ENCODE measurements at regions not wholly inside any gene's neighbourhood (a gene's known extent, or its start where the extent isn't known, plus 50 kb on each side); places are given as distances from the start of the nearest gene placed in this dataset.
"Not testable (repeated sequence)": the region's sequence is repeated elsewhere in the genome, so short reads cannot be mapped to it uniquely, and the experiment has no call there.

- Mint-ChIP-seq H3K4me3 (no peak overlapping the region), H3K36me3 (ENCODE audit: insufficient read depth) (no peaks in the 10 kb centered on the region), H3K27me3 (no peaks in the 10 kb centered on the region), H3K27ac (ENCODE audit: low read depth) (no peak overlapping the region), H3K9me3 (no peaks in the 10 kb centered on the region), H3K4me1 (no peaks in the 10 kb centered on the region)
- ATAC-seq (replicated peaks; ENCODE audit: extremely low read depth, poor library complexity, severe bottlenecking) (no peak), DNase-seq (ENCODE audit: low spot score in 2 of 2) (no peak)
These were observed 755.8 kb downstream of the PRIM2 start for GRCh38 chr6:58073263-58073662.

- H3K27me3 Mint-ChIP-seq; H3K36me3 Mint-ChIP-seq (ENCODE audit: insufficient read depth): not testable (repeated sequence)
These were observed 772.6 kb downstream of the PRIM2 start for GRCh38 chr6:58090067-58090466.

GRCh38 chr6:58097251-58097650 is 779.8 kb downstream of the PRIM2 start:
- H3K27ac Mint-ChIP-seq (ENCODE audit: low read depth); H3K9me3 Mint-ChIP-seq; H3K4me3 Mint-ChIP-seq; DNase-seq (ENCODE audit: low spot score in 2 of 2); H3K36me3 Mint-ChIP-seq (ENCODE audit: insufficient read depth); H3K4me1 Mint-ChIP-seq; ATAC-seq (replicated peaks; ENCODE audit: extremely low read depth, poor library complexity, severe bottlenecking); H3K27me3 Mint-ChIP-seq: not testable (repeated sequence)

More at GRCh38 chr6:58090067-58090466, 772.6 kb downstream of the PRIM2 start:
- H3K27ac Mint-ChIP-seq (ENCODE audit: low read depth); H3K4me1 Mint-ChIP-seq; DNase-seq (ENCODE audit: low spot score in 2 of 2); ATAC-seq (replicated peaks; ENCODE audit: extremely low read depth, poor library complexity, severe bottlenecking); H3K4me3 Mint-ChIP-seq: not testable (repeated sequence)
- H3K9me3 Mint-ChIP-seq, result peaks cover 11% of the 10 kb centered on the region

GRCh38 chr6:58113960-58114359 is 796.5 kb downstream of the PRIM2 start:
- Mint-ChIP-seq H3K4me1 (no peaks in the 10 kb centered on the region), H3K9me3 (no peaks in the 10 kb centered on the region), H3K4me3 (no peak overlapping the region), H3K36me3 (ENCODE audit: insufficient read depth) (no peaks in the 10 kb centered on the region), H3K27ac (ENCODE audit: low read depth) (no peak overlapping the region), H3K27me3 (no peaks in the 10 kb centered on the region)
- ATAC-seq (replicated peaks; ENCODE audit: extremely low read depth, poor library complexity, severe bottlenecking), result no peak
- DNase-seq (ENCODE audit: low spot score in 2 of 2), result no peak

GRCh38 chr6:58117162-58117561 is 799.7 kb downstream of the PRIM2 start:
- H3K27me3 Mint-ChIP-seq; H3K27ac Mint-ChIP-seq (ENCODE audit: low read depth); DNase-seq (ENCODE audit: low spot score in 2 of 2); H3K36me3 Mint-ChIP-seq (ENCODE audit: insufficient read depth); H3K4me1 Mint-ChIP-seq; H3K4me3 Mint-ChIP-seq; H3K9me3 Mint-ChIP-seq; ATAC-seq (replicated peaks; ENCODE audit: extremely low read depth, poor library complexity, severe bottlenecking): not testable (repeated sequence)

GRCh38 chr6:58121616-58122015 is 804.2 kb downstream of the PRIM2 start:
- H3K27ac Mint-ChIP-seq (ENCODE audit: low read depth); H3K27me3 Mint-ChIP-seq; DNase-seq (ENCODE audit: low spot score in 2 of 2); H3K4me3 Mint-ChIP-seq; H3K9me3 Mint-ChIP-seq; ATAC-seq (replicated peaks; ENCODE audit: extremely low read depth, poor library complexity, severe bottlenecking); H3K36me3 Mint-ChIP-seq (ENCODE audit: insufficient read depth); H3K4me1 Mint-ChIP-seq: not testable (repeated sequence)

- not testable (repeated sequence) for H3K36me3 Mint-ChIP-seq (ENCODE audit: insufficient read depth); DNase-seq (ENCODE audit: low spot score in 2 of 2); H3K27ac Mint-ChIP-seq (ENCODE audit: low read depth); H3K27me3 Mint-ChIP-seq; ATAC-seq (replicated peaks; ENCODE audit: extremely low read depth, poor library complexity, severe bottlenecking); H3K4me1 Mint-ChIP-seq; H3K9me3 Mint-ChIP-seq; H3K4me3 Mint-ChIP-seq
These were observed 806.3 kb downstream of the PRIM2 start for GRCh38 chr6:58123770-58124169.

GRCh38 chr6:58128549-58128948 is 811.1 kb downstream of the PRIM2 start:
- H3K9me3 Mint-ChIP-seq; H3K27me3 Mint-ChIP-seq; H3K27ac Mint-ChIP-seq (ENCODE audit: low read depth); H3K4me1 Mint-ChIP-seq; H3K4me3 Mint-ChIP-seq; DNase-seq (ENCODE audit: low spot score in 2 of 2); ATAC-seq (replicated peaks; ENCODE audit: extremely low read depth, poor library complexity, severe bottlenecking); H3K36me3 Mint-ChIP-seq (ENCODE audit: insufficient read depth): not testable (repeated sequence)

GRCh38 chr6:58129098-58129497 is 811.7 kb downstream of the PRIM2 start:
- H3K4me3 Mint-ChIP-seq, result not testable (repeated sequence)

GRCh38 chr6:58139746-58140145 is 822.3 kb downstream of the PRIM2 start:
- DNase-seq (ENCODE audit: low spot score in 2 of 2); H3K9me3 Mint-ChIP-seq; H3K27ac Mint-ChIP-seq (ENCODE audit: low read depth); H3K27me3 Mint-ChIP-seq; H3K4me1 Mint-ChIP-seq; H3K4me3 Mint-ChIP-seq; H3K36me3 Mint-ChIP-seq (ENCODE audit: insufficient read depth); ATAC-seq (replicated peaks; ENCODE audit: extremely low read depth, poor library complexity, severe bottlenecking): not testable (repeated sequence)

More at GRCh38 chr6:58129098-58129497, 811.7 kb downstream of the PRIM2 start:
- not testable (repeated sequence) for H3K27ac Mint-ChIP-seq (ENCODE audit: low read depth); H3K9me3 Mint-ChIP-seq; DNase-seq (ENCODE audit: low spot score in 2 of 2); ATAC-seq (replicated peaks; ENCODE audit: extremely low read depth, poor library complexity, severe bottlenecking); H3K27me3 Mint-ChIP-seq; H3K4me1 Mint-ChIP-seq; H3K36me3 Mint-ChIP-seq (ENCODE audit: insufficient read depth)

- H3K27me3 Mint-ChIP-seq; H3K9me3 Mint-ChIP-seq; H3K27ac Mint-ChIP-seq (ENCODE audit: low read depth); H3K4me3 Mint-ChIP-seq; H3K36me3 Mint-ChIP-seq (ENCODE audit: insufficient read depth); H3K4me1 Mint-ChIP-seq; ATAC-seq (replicated peaks; ENCODE audit: extremely low read depth, poor library complexity, severe bottlenecking); DNase-seq (ENCODE audit: low spot score in 2 of 2): not testable (repeated sequence)
These were observed 853.6 kb downstream of the PRIM2 start for GRCh38 chr6:58171025-58171424.

- not testable (repeated sequence) for DNase-seq (ENCODE audit: low spot score in 2 of 2); H3K36me3 Mint-ChIP-seq (ENCODE audit: insufficient read depth); H3K9me3 Mint-ChIP-seq; H3K27ac Mint-ChIP-seq (ENCODE audit: low read depth); ATAC-seq (replicated peaks; ENCODE audit: extremely low read depth, poor library complexity, severe bottlenecking); H3K27me3 Mint-ChIP-seq; H3K4me1 Mint-ChIP-seq; H3K4me3 Mint-ChIP-seq
These were observed 864.2 kb downstream of the PRIM2 start for GRCh38 chr6:58181557-58182065.

- not testable (repeated sequence) for H3K27me3 Mint-ChIP-seq; H3K9me3 Mint-ChIP-seq; ATAC-seq (replicated peaks; ENCODE audit: extremely low read depth, poor library complexity, severe bottlenecking); DNase-seq (ENCODE audit: low spot score in 2 of 2); H3K4me1 Mint-ChIP-seq; H3K36me3 Mint-ChIP-seq (ENCODE audit: insufficient read depth); H3K27ac Mint-ChIP-seq (ENCODE audit: low read depth); H3K4me3 Mint-ChIP-seq
These were observed 867.9 kb downstream of the PRIM2 start for GRCh38 chr6:58185300-58185699.

- not testable (repeated sequence) for H3K4me3 Mint-ChIP-seq; DNase-seq (ENCODE audit: low spot score in 2 of 2); H3K4me1 Mint-ChIP-seq; H3K27me3 Mint-ChIP-seq; H3K36me3 Mint-ChIP-seq (ENCODE audit: insufficient read depth); ATAC-seq (replicated peaks; ENCODE audit: extremely low read depth, poor library complexity, severe bottlenecking); H3K27ac Mint-ChIP-seq (ENCODE audit: low read depth); H3K9me3 Mint-ChIP-seq
These were observed 875.8 kb downstream of the PRIM2 start for GRCh38 chr6:58193209-58193608.
